NCI-H510A treated with DMSO at 0.1 percent for 48 hours (cell line): ENCODE measurements at regions not wholly inside any gene's neighbourhood (a gene's known extent, or its start where the extent isn't known, plus 50 kb on each side); places are given as distances from the start of the nearest gene placed in this dataset.
"Not testable (repeated sequence)": the region's sequence is repeated elsewhere in the genome, so short reads cannot be mapped to it uniquely, and the experiment has no call there.

ENCODE experiments used
- DNase-seq: peaks from one replicate; lab custom pipeline; 2025; lab: John Stamatoyannopoulos, UW

DNA sequence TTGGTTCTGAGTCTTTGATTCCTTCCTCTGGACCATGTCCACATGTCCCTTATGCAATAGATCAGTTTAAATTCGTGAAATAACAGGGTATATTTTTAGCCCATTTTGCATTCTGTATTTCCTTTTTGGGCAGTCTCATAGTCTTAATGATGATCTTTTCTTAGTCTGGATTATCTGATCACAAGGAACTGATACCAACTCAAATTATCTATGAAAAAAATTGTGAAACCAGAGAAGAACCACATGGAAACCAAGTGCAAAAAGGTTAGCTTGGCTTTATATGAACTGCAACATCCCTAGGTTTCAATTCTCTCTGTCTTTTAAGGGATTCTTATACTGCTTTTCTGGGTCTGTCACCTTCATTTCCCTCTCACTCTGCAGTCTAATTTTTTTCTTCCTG lies 608.6 kb upstream of the AADAT start:
- DNase-seq: no peak

DNA sequence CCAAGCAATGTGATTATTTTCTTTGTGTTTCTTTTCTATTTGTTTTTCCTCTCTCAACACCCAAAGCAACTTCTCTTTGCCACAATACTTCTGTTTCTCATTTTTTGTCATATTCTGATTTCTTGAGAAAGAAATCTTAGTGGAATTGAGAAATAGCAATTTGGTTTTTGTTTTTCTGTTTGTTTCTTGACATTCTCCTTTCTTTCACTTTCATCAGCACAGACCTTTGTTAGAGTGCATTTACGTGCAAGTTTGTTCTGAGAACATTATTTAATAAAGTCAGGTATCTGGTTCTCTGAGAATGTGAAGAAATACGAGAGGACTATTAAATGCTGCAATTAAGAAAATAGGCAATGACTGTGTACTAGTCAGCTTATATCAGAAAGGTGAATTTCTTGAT lies 608.1 kb upstream of the AADAT start:
- DNase-seq: no peak

DNA sequence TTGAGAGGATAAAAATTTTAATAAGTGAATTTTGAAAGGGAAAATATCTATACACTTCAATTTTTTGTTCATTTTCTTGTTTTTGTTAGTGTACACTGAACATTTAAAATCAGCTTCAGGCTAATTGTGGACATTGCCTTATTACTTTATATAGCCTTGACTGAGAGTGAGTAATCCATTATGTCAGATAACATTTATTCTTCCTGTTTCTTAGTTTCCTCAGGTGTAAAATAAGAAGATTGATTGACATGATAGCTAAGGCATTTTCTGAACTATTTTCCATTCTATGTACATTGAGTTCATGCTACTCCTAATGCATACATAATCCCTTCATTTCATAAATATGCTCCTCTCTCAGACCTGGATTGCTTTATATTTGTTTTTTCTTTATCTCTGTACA lies 607.3 kb upstream of the AADAT start:
- no peak for DNase-seq

DNA sequence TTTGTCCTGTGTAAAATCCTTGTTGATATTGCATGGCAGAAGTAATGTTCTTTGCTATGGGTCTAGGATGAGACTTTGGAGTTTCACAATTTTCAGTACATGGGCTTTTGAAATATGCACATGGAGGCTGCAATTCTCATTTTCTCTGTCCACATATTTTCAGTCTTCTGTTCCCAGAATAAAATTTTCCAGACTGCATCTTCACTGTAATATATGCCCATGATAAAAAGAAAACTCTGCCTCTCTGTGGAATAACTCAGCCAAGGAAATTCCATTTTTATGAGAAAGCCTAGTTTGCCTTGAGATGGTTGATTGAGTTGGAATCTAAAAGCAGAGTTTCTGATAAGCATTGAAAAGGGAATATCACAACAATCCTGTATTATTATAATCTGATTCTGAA lies 601.4 kb upstream of the AADAT start:
- DNase-seq: no peak

DNA sequence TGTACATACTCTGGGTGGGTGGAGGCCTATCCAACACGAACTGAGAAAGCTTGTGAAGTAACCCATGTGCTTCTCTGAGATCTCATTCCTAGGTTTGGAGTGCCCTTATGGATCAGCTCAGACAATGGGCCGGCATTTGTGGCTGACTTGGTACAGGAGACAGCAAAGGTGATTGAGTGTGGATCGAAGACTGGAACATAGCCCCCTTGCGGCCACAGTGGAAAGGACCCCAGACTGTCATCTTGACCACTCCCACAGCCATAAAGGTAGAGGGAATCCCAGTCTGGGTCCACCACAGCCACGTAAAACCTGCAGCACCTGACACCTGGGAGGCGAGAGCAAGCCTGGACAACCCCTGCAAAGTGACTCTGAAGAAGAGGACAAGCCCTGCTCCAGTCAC lies 598.0 kb upstream of the AADAT start:
- DNase-seq: no peak

DNA sequence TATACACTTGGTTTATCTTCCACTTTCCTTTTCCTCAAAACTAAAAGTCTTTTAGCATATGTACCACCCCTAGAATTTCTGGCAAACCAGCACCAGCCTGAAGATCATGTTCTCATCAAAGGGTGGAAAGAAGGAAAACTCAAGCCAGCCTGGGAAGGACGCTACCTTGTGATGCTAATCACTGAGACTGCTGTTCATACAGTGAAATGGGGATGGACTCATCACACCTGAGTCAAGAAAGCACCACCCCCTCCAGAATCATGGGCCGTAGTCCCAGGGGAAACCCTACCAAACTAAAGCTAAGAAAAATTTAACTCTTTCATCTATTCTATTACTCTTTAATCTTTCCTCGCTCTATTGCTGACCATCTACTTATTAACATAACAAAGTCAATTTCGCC lies 595.9 kb upstream of the AADAT start:
- DNase-seq: not testable (repeated sequence)

DNA sequence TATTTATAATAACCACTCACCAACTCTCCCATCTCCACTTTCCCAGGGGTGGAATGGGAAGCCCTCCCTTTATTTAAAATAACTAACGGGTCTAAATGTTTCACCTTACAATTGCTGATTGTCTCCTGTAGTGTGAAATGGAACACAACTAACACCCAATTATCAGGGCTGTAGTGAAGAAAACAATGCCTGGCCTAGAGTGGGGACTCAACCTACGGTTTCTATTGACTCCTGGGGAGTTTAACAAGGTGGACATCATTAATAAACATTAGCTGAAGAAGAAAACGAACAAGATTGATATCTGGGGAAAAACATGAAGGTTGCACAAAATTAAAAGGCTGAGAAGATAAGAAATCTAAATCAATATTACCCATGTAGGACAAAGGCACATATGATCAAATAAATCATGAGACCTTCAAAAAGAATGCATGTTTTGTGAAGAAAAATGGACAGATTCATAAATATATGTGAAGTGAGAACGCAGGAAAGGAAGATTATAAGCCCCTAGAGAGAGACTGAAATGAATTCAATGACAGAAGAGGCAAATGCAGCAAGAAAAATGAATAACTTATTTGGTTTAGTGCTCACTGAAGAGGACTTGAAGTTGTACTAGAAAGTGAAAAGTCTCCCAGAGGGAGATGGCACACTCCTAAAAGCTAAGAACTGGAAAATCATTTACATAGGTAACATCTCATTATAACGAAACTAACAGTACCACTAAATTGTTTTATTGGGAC lies 593.0 kb upstream of the AADAT start:
- no peak for DNase-seq

DNA sequence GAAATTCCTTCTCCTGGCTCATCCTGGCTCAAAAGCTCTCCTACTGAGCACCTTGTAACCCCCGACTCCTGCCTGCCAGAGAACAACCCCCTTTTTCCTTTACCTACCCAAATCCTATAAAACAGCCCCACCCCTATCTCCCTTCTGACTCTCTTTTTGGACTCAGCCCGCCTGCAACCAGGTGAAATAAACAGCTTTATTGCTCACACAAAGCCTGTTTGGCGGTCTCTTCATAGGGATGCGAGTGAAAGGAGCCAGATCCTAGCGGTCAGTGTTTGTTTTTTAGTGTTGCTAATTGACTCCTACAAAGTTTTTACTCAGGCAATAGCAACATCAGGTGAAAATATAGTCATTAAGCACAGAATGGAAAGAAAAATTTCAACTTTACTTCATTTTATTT lies 592.3 kb upstream of the AADAT start:
- DNase-seq: not testable (repeated sequence)

DNA sequence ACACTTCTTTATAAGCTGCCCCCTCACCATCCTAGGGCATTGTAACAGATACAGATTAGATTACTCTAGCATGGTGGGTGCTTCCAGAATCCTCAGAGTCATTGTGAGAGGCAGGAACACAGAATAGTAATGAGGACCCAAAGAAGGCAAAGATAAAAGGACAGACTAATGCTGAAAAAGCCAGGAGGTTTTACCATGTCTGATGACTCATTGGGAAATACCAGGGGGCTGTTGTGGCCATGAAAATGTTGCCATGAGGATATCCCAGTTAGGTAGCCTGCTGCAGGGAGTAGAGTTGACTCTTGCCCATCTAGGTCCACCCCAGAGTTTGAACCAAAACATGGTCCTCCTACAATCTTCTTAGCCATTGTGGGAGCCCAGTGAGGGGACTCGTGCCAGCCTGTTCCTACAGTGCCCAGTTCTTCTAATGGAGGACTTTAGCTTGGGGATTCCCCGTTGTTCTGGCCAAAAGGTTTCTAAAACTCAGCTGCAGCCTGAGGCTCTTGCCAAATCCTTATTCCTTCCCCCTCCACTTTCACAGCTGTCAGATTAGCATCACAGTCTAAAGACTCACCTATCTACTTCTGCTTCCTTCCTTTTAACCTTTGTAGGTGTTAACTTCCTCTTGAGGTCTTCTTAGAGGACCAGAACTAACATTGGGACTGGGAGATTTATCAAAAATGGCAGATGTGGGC lies 586.0 kb upstream of the AADAT start:
- no peak for DNase-seq

DNA sequence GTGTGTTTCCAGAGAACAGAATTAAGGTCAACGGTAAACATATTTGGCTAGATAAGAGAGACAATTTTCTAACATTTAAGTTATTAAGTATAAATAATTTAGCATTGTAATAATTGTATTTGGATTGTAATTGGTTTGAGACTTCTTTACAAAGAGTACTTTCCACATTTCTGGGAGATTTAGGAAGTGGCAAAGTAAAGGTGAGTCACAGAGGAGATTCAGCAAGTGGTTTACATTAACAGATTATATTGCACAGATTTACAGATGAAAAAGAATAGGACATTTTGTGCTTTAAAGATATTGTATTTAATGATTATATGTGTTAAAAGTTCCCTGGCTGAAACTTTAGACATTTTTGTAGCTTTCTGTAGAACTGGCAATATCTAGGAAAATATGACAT lies 584.4 kb upstream of the AADAT start:
- DNase-seq: no peak

DNA sequence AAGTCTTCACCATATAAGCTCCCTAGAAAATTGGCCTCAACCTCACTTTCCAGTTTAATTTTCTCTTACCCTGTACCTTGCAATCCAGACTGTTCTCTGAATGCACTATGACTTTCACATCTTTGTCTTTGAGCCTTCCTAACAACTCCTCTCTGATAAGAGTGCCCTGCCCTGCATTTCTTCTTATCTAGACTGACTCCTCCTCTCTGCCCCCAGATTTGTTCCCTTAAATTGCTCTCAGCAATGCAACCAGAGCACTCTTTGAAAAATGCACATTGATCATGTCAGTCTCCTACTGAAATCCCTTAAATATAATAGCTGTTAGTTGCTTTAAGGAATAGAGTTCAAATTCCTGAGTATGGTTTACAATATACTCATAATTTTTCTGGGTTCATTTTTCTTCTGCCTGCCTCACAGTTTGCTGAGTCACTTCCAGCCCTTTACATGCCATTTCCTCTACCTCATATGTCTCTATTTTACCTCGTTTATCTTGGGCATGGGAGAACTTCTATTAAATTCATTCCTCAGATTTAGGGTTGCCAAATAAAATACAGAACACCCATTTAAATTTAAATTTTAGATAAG lies 582.7 kb upstream of the AADAT start:
- no peak for DNase-seq

DNA sequence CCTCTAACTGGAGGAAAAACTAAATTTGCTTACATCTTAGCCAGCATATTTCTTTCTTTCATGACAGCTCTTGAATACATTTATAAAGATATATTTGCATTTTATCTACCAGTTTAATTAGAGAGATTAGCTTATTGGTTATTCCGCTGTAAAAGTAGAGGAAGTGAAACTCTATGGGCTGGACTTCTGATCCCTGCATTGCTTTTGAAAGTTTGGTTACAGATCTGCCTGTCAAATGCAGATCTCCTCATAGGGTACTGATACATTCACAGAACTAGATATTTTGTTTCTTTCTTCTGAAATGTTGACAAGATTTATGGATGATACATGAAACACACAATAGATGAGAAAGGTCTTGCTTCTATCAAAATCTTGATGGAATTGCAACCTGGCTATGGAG lies 581.4 kb upstream of the AADAT start:
- no peak for DNase-seq

DNA sequence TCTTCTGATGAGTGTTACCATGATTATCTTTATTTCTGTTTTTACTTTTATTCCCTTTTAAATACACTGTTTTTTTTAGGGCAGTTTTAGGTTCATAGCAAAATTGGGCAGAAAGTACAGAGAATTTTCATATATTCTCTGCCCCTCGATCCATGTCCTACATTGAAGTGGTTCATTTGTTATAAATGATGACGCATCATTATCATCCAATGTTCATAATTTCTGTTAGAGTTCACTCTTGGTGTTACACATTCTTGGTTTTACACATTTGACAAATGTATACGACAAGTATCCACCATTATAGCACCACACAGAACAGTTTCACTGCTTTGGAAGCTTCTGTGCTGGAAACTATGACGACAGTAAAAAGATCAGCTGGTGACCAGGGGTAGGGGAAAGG lies 578.1 kb upstream of the AADAT start:
- no peak for DNase-seq

DNA sequence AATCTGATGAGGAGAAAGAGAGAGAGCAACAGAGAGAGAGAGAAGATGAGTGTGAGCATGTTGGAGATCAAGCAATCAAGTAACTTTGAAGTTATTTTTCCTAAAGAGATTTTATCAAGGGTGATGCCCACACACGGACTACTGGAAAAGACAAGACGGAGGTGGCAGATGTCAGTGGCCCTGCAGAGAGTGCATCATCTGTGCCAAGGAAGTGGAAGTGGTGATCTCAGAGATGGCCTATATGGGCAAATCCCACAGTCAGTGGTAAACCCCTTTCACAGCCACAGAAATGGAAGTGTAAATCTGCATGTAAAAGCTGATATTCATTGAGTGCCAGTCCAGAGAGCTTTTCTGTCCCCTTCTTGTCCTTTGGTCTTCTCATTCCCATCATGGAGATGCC lies 577.2 kb upstream of the AADAT start:
- no peak for DNase-seq

DNA sequence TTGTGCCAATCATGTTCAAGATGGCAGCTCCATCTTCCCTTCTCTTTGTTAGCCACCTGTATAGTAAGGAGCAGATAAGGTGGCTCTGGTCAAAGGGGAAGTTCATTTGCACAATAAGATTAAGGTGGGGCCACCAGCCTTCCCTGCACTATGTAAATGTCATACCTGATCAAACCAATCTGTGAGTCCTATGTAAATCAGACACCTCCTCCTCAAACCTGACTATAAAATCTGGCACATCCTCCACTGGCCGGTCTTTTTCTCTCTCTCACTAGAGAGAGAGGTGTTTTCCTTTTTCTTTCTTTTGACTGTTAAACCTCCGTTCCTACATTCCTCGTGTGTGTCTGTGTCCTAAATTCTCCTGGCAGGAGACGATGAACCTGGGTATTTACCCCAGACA lies 572.5 kb upstream of the AADAT start:
- no peak for DNase-seq

DNA sequence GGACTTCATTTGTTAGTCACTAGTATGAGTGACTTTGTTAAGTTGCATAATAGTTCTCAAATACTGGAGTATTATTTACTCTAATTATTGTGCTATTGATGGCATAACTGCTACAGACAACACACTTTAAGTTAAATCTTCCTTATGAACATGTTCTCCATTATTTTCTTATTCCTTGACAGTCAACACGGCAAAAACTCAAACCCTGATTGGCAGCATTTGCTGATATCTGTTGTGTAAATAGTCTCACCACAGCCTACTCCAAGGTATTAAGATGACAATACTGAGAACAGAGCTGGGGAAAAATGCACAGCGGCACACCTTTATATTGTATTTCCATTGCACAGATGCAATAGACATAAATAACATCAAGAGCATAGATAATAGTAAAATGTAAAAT lies 568.0 kb upstream of the AADAT start:
- DNase-seq: no peak

DNA sequence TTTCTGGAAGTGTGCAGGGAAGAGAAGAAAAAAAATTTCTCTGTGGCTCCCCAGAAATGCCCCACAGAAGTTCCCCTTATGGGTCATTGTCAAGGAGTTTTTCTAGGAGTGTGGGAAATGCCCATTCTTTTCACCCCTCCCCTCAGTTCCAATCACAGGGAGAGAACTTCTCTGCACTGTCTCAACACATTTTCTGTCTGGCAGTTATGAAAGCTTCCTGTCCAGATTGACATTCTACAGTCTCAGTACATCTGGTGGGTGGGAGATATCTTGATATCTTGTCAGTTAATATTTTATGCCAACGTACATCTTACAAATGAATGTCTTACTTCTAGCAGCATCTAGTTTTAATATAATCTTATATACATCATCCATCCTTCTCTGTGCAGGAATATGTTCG lies 566.8 kb upstream of the AADAT start:
- DNase-seq: no peak

DNA sequence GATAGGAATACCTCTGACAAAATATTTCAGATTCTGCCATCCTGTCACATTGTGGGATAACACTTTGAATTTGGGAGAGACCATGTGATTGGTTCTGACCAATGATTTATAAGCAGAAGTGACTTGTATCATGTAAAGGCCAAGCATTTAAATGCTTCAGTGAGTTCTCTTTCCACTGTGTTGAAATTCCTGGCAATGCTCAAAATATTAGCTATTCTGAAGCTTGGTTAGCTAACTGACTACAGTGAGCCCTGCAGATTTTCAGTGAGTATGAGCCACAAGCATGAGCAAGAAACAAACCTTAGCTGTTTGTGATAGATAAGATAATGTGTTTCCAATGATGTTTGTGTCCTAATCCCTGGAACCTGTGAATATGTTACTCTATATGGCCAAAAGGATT lies 562.8 kb upstream of the AADAT start:
- DNase-seq: no peak

DNA sequence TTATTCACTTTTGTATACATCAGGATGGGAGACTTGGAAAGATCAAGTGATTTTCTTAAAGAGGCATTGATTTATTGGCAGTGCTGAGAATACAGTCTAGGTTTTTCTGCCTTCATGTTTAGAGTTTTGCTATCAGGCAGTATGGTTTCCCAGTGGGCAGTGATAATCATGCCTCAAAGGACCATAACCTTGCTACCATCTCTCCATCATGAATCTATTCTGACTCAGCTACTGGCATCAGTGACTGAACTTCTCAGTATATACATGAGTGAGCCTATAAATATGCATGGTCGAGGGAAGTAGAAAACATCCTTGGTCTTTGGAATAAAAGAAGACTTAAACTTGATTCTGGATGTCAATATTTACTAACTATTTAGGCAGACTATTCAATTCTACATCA lies 562.0 kb upstream of the AADAT start:
- DNase-seq: no peak

DNA sequence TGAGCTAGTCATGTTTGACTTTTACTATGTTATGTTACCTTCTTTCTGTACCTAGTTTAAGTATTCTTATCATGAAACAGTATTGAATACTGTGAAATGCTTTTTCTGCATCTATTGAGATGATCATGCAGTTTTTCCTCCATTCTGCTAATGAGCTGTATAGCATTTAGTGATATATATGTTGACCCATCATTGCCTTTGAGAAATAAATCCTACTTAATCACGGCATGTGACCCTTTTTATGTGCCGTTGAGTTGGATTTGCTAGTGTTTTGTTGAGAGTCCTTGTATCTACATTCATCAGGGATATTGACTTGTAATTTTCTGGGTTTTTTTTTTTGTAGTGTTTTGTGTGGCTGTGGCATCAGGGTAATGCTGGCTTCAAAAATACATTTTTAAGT lies 537.7 kb upstream of the AADAT start:
- DNase-seq: no peak

DNA sequence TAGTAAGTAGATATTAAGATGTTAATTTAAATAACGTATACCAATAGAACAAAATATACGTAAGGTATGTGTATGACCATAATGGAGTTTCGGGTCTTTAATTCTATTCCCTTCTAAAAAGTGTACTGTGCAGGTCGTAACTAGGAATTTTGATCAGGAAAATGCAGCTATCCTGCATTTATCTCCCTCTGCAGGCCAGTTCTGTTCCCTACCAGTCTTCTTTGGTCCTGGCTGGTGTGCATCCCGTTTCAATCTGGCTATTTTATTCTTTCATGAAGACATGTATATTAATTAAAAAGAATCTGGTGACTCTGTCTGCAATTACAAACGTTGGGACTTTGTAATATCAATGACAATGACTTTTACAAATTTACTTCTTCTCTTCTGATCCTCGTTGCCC lies 534.1 kb upstream of the AADAT start:
- no peak for DNase-seq

DNA sequence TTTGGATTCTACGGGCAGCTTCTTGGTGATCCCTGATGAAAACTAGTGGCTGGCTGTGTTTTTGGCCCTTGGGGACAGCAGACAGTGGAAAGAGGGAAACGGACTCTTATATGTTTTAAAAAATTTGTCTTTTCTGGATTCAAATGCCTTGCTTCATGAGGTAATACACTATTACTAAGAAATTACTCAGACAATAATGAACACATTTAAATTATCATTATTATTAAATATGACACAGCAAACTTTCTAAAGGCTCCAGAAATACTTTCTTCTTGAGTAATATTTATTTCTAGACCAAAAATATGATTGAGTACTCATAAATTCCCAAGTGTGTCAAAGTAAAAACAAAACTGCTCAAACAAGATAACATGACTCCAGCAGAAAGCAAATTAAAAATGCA lies 520.7 kb upstream of the AADAT start:
- no peak for DNase-seq

DNA sequence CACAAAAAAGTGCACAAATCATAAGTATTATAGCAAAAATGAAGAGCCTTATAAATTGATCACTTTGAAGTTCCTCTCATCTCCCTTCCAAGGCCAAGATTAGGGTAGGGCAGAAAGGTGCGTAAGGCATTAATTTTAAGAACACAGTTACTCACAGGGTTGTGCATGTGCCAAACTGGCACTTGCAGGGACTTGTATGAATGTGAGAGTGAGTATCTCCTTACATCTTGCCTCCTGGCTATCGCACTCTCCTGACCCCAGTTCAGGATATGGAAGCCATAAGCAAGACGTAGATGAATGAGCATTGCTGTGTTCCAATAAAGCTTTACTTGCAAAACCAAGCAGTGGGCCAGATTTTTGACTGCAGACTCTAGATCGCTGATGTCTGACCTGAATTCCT lies 510.1 kb upstream of the AADAT start:
- no peak for DNase-seq

DNA sequence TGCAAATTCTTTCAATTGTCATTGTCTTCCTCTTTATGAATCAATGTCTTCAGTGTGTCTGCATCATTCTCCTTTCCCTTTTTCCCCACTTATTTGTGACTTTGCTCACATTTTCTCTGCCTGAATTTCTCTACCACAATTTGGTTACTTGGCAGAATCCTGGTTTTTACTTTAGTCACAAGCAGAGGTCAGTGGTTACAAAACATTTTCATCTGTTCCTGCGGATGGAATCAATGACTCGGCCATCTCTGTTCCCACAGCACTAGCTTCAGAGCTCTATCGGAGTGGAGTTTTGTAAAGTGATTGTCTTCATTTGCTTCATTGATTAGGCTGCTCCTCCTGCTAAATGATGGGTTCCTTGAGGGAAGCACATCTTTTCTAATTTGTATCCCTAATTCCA lies 501.3 kb upstream of the AADAT start:
- DNase-seq: no peak
